ENCODE measurements at regions not wholly inside any gene's neighbourhood (a gene's known extent, or its start where the extent isn't known, plus 50 kb on each side); places are given as distances from the start of the nearest gene placed in this dataset.

DNA sequence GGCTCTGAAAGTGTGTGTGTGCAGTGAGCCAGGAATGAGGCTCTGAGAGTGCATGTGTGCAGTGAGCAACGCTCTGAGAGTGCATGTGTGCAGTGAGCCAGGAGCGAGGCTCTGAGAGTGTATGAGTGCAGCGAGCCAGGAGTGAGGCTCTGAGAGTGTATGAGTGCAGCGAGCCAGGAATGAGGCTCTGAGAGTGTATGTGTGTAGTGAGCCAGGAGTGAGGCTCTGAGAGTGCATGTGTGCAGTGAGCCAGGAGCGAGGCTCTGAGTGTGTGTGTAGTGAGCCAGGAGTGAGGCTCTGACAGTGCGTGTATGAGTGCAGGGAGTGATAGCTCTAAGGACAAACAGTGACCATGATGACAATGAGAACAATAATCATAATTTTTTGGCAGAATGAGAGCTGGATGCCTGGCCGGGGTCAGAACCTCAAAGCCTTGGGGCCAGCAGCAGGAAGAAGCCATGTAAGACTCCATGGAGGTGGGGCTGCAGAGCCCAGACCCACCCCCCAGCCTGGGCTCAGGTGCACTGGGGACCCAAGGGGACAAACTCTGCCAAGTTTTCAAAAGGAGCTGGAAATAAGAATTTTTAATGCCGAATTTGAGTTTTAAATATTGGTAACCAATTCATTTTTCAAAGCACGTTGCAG is 85.7 kb upstream of the PRR20G start:
- POLR2A ChIA-PET: no interaction called here
- DNase-seq (ENCODE audit: low read depth in 1 of 2, low spot score in 1 of 2) (no peak), ATAC-seq (no peak), FAIRE-seq (no peak)
- H3K4me3 ChIP-seq: no peak overlapping the region
- WGBS (ENCODE audit: missing lambda C conversion rate): 22% methylated on average over 8 of the region's 9 CpGs
- TF ChIP-seq, protein P1, sequence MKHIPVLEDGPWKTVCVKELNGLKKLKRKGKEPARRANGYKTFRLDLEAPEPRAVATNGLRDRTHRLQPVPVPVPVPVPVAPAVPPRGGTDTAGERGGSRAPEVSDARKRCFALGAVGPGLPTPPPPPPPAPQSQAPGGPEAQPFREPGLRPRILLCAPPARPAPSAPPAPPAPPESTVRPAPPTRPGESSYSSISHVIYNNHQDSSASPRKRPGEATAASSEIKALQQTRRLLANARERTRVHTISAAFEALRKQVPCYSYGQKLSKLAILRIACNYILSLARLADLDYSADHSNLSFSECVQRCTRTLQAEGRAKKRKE (CRISPR knock-in tag; IDR thresholded peaks at IDR 0.05; ENCODE audit: low read depth): no peak
- TF ChIP-seq ZC3H11A (IDR thresholded peaks at IDR 0.05): no peak
- TF ChIP-seq NPAS2 (CRISPR knock-in tag; IDR thresholded peaks at IDR 0.05; ENCODE audit: borderline replicate concordance): no peak
- no peak for TF ChIP-seq FOSB (CRISPR knock-in tag; IDR thresholded peaks at IDR 0.05)
- TF ChIP-seq, protein P2, sequence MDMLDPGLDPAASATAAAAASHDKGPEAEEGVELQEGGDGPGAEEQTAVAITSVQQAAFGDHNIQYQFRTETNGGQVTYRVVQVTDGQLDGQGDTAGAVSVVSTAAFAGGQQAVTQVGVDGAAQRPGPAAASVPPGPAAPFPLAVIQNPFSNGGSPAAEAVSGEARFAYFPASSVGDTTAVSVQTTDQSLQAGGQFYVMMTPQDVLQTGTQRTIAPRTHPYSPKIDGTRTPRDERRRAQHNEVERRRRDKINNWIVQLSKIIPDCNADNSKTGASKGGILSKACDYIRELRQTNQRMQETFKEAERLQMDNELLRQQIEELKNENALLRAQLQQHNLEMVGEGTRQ (IDR thresholded peaks at IDR 0.05): no peak
- no peak for TF ChIP-seq TFCP2L1 (CRISPR knock-in tag; IDR thresholded peaks at IDR 0.05)
- no peak overlapping the region for H3K27ac ChIP-seq
- no peaks in the 10 kb centered on the region for H3K4me1 ChIP-seq
- no peak overlapping the region for H3K4me2 ChIP-seq
- CTCF ChIA-PET: interaction anchor here (0.5 to 1.4 kb wide), 5 partner anchors 10 to 158 kb away, joined by 3 to 4 read pairs (median 3); no protein-coding TSS in a partner anchor
- H3K9me3 ChIP-seq: no peaks in the 10 kb centered on the region

DNA sequence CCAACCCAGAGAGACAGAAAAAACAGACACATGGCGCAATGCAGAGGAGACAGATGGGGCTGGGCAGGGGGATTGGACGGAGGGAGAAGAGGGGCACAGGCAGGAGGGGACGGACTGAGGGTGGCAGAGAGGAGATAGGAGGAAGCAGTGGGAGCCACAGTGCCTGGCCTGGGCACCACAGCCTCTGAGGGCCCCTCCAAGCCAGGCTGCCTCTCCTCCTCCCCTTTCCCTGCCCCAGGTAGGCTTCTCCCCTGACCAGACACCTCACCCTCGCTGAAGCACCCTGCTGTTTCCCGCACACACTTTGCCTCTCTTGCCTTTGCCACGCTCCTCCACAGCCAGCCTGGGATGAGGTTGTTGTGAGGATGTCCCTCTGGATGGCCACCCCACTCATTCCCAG is 84.0 kb upstream of the PRR20G start:
- ChIA-PET POLR2A (no interaction called here), CTCF (interaction anchor here (0.6 kb wide), 1 partner anchor 148 kb away, joined by 3 read pairs; no protein-coding TSS in a partner anchor)
- H3K27ac ChIP-seq: no peak overlapping the region
- ATAC-seq (no peak), FAIRE-seq (no peak), DNase-seq (ENCODE audit: low read depth in 1 of 2, low spot score in 1 of 2) (no peak)
- no peak overlapping the region for H3K4me2 ChIP-seq
- no peaks in the 10 kb centered on the region for H3K4me1 ChIP-seq
- H3K9me3 ChIP-seq: no peaks in the 10 kb centered on the region
- WGBS (ENCODE audit: missing lambda C conversion rate): 49% methylated on average over 6 of the region's 6 CpGs
- TF ChIP-seq EP300 (IDR thresholded peaks at IDR 0.05): no peak
- no peak for TF ChIP-seq MAFK (IDR thresholded peaks at IDR 0.05; ENCODE audit: partially characterized antibody)
- TF ChIP-seq, protein P3, sequence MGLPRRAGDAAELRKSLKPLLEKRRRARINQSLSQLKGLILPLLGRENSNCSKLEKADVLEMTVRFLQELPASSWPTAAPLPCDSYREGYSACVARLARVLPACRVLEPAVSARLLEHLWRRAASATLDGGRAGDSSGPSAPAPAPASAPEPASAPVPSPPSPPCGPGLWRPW (IDR thresholded peaks at IDR 0.05): no peak
- TF ChIP-seq HOXB13 (CRISPR knock-in tag; IDR thresholded peaks at IDR 0.05; ENCODE audit: low read depth): no peak
- TF ChIP-seq ESRRA (IDR thresholded peaks at IDR 0.05; ENCODE audit: borderline replicate concordance, low read length): no peak
- TF ChIP-seq RAD21 (conservative IDR thresholded peaks at IDR 0.05 in 1 of 2, IDR thresholded peaks at IDR 0.05 in 1 of 2): no peak
- TF ChIP-seq, protein P4, sequence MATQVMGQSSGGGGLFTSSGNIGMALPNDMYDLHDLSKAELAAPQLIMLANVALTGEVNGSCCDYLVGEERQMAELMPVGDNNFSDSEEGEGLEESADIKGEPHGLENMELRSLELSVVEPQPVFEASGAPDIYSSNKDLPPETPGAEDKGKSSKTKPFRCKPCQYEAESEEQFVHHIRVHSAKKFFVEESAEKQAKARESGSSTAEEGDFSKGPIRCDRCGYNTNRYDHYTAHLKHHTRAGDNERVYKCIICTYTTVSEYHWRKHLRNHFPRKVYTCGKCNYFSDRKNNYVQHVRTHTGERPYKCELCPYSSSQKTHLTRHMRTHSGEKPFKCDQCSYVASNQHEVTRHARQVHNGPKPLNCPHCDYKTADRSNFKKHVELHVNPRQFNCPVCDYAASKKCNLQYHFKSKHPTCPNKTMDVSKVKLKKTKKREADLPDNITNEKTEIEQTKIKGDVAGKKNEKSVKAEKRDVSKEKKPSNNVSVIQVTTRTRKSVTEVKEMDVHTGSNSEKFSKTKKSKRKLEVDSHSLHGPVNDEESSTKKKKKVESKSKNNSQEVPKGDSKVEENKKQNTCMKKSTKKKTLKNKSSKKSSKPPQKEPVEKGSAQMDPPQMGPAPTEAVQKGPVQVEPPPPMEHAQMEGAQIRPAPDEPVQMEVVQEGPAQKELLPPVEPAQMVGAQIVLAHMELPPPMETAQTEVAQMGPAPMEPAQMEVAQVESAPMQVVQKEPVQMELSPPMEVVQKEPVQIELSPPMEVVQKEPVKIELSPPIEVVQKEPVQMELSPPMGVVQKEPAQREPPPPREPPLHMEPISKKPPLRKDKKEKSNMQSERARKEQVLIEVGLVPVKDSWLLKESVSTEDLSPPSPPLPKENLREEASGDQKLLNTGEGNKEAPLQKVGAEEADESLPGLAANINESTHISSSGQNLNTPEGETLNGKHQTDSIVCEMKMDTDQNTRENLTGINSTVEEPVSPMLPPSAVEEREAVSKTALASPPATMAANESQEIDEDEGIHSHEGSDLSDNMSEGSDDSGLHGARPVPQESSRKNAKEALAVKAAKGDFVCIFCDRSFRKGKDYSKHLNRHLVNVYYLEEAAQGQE (IDR thresholded peaks at IDR 0.05): no peak
- no peak for TF ChIP-seq ZC3H11A (IDR thresholded peaks at IDR 0.05)
- TF ChIP-seq HOXA7 (CRISPR knock-in tag; IDR thresholded peaks at IDR 0.05): no peak
- no peak for TF ChIP-seq MAZ (IDR thresholded peaks at IDR 0.05; ENCODE audit: borderline replicate concordance, low read depth, low read length)
- TF ChIP-seq, protein P5, sequence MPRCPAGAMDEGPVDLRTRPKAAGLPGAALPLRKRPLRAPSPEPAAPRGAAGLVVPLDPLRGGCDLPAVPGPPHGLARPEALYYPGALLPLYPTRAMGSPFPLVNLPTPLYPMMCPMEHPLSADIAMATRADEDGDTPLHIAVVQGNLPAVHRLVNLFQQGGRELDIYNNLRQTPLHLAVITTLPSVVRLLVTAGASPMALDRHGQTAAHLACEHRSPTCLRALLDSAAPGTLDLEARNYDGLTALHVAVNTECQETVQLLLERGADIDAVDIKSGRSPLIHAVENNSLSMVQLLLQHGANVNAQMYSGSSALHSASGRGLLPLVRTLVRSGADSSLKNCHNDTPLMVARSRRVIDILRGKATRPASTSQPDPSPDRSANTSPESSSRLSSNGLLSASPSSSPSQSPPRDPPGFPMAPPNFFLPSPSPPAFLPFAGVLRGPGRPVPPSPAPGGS (IDR thresholded peaks at IDR 0.05): no peak
- no peak for TF ChIP-seq NR3C1 (IDR thresholded peaks at IDR 0.05)
- TF ChIP-seq JUN (IDR thresholded peaks at IDR 0.05): no peak
- no peak for TF ChIP-seq MYC (IDR thresholded peaks at IDR 0.05; ENCODE audit: borderline replicate concordance, low read length)
- no peak for TF ChIP-seq KDM1A (IDR thresholded peaks at IDR 0.05; ENCODE audit: low read depth)
- TF ChIP-seq, protein P2 (IDR thresholded peaks at IDR 0.05): no peak
- no peak for TF ChIP-seq HOXB5 (CRISPR knock-in tag; IDR thresholded peaks at IDR 0.05)
- no peak for TF ChIP-seq RNF2 (IDR thresholded peaks at IDR 0.05; ENCODE audit: borderline replicate concordance, low read depth)
- no peak for TF ChIP-seq CEBPB (IDR thresholded peaks at IDR 0.05)
- no peak for TF ChIP-seq POLR2AphosphoS2 (conservative IDR thresholded peaks at IDR 0.05; ENCODE audit: low read length)
- no peak overlapping the region for H3K4me3 ChIP-seq
